Suprapubic skin (tissue), 4 donors: ENCODE measurements at regions not wholly inside any gene's neighbourhood (a gene's known extent, or its start where the extent isn't known, plus 50 kb on each side); places are given as distances from the start of the nearest gene placed in this dataset.

Source experiments
- CTCF ChIP-seq, 2 donors: fragments of 200-600 bp in 1 of 2; fragments of 450-650 bp in 1 of 2; sonication (generic) in 1 of 2; IDR thresholded peaks; one replicate each; pipeline ENCODE4 v1.5.1; 2016 to 2019; ENCODE audit warnings: antibody characterized with exemption in 2 of 2, mild to moderate bottlenecking in 1 of 2, moderate library complexity in 1 of 2
- POLR2A ChIP-seq, 2 donors: fragments of 450-650 bp; IDR thresholded peaks; one replicate each; pipeline ENCODE4 v1.6.1; 2017; ENCODE audit warnings: antibody characterized with exemption in 2 of 2, mild to moderate bottlenecking in 2 of 2, moderate library complexity in 2 of 2
- POLR2AphosphoS5 ChIP-seq, 3 donors: sonication (generic); formaldehyde crosslinking; IDR thresholded peaks; one replicate each; pipeline ENCODE4 v1.6.1; 2017; ENCODE audit warnings: antibody characterized with exemption in 3 of 3

- TF ChIP-seq POLR2A (IDR thresholded peaks at IDR 0.05) (no peak), POLR2AphosphoS5 (IDR thresholded peaks at IDR 0.05) (no peak), CTCF (IDR thresholded peaks at IDR 0.05) (no peak)
Observed at GRCh38 chr2:155494744-155495143, 796.2 kb downstream of the KCNJ3 start.
